Transverse colon (tissue), 4 donors: ENCODE measurements at regions not wholly inside any gene's neighbourhood (a gene's known extent, or its start where the extent isn't known, plus 50 kb on each side); places are given as distances from the start of the nearest gene placed in this dataset.

ENCODE experiments used
- DNase-seq: peaks from one replicate; pipeline ENCODE4 v3.0.0-alpha.2; 2019
- H3K27ac ChIP-seq, 4 donors: fragments of 200-600 bp; sonication (generic); 2 replicates each; pipeline ENCODE4 v1.5.1; 2016 to 2018; ENCODE audit warnings: inconsistent platforms in 4 of 4
- H3K27me3 ChIP-seq: fragments of 200-600 bp; sonication (generic); 2 replicates; pipeline ENCODE4 v1.5.1; 2017; ENCODE audit warnings: inconsistent platforms
- H3K36me3 ChIP-seq, 4 donors: fragments of 200-600 bp; sonication (generic); 2 replicates each; pipeline ENCODE4 v1.5.1; 2017 to 2019; ENCODE audit warnings: inconsistent platforms in 4 of 4
- H3K4me1 ChIP-seq, 4 donors: fragments of 200-600 bp; sonication (generic); 2 replicates each; pipeline ENCODE4 v1.5.1; 2017 to 2020; ENCODE audit warnings: inconsistent platforms in 4 of 4
- H3K4me3 ChIP-seq, 4 donors: fragments of 200-600 bp; sonication (generic); 1 replicate in 1 of 4; 2 replicates in 3 of 4; pipeline versions ENCODE4 v1.5.1 to v1.6.1; 2017 to 2019; ENCODE audit warnings: inconsistent platforms in 4 of 4
- H3K9me3 ChIP-seq, 2 donors: fragments of 200-600 bp; sonication (generic); 2 replicates each; pipeline ENCODE4 v1.5.1; 2017 to 2019; ENCODE audit warnings: inconsistent platforms in 2 of 2
- CTCF ChIP-seq, 5 experiments: fragments of 200-600 bp in 3 of 5; fragments of 450-650 bp in 2 of 5; sonication (generic) in 3 of 5; IDR thresholded peaks; 1 replicate in 2 of 5; 2 replicates in 3 of 5; pipeline ENCODE4 v1.5.1; 2016 to 2017; ENCODE audit warnings: antibody characterized with exemption in 5 of 5, inconsistent platforms in 3 of 5, mild to moderate bottlenecking in 2 of 5, moderate library complexity in 1 of 5
- EP300 ChIP-seq: sonication (generic); formaldehyde crosslinking; IDR thresholded peaks from one replicate; pipeline ENCODE4 v1.6.1; 2017; ENCODE audit warnings: antibody characterized with exemption, low read depth
- POLR2A ChIP-seq: fragments of 450-650 bp; IDR thresholded peaks from one replicate; pipeline ENCODE4 v1.6.1; 2016; ENCODE audit warnings: antibody characterized with exemption, mild to moderate bottlenecking, moderate library complexity
- POLR2AphosphoS5 ChIP-seq, 3 donors: sonication (generic); formaldehyde crosslinking; IDR thresholded peaks; one replicate each; pipeline ENCODE4 v1.6.1; 2016; ENCODE audit warnings: antibody characterized with exemption in 3 of 3
- WGBS, 2 donors: methylation state at CpG; one replicate each; pipeline ENCODE4 v1.1.5; 2018; ENCODE audit warnings: low coverage in 1 of 2; 5-methylcytosine and 5-hydroxymethylcytosine counted together
- in situ Hi-C, 4 donors: fragments of 200-750 bp; cut with MboI; loops; one replicate each; pipeline versions ENCODE4 v1.15.0 to v1.15.1; 2017; ENCODE audit warnings: low sequenced_read_pairs in 3 of 4, low pct_ligation_motif_present in 1 of 4, low pct_unique_long_range_greater_than_20kb in 1 of 4
- intact Hi-C: fragments of 100-400 bp; cut with DNase I; formaldehyde crosslinking; loops from one replicate; pipeline ENCODE4 v1.15.1; 2023; ENCODE audit warnings: low total_unique reads

DNA sequence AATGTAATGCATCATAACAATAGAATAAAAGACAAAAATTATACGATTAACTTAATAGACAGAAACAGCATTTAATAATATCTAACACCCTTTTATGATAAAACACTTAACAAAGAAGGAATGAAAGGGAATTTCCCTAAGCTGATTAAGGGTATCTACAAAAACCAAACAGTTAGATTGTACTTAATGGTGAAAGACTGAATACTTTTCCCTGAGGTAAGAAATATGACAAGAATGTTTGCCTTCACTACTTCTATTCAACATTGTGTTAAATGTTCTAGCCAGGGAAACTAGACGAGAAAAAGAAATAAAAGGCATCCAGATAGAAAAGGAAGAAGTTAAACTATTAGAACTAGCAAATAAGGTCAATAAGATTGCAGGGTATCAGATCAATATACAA, 276.9 kb downstream of the BAMBI start:
- in situ Hi-C loops, result no loop called here
- no peaks in the 10 kb centered on the region for H3K4me1 ChIP-seq
- no peaks in the 10 kb centered on the region for H3K27me3 ChIP-seq
- no peaks in the 10 kb centered on the region for H3K9me3 ChIP-seq
- no peaks in the 10 kb centered on the region for H3K36me3 ChIP-seq
- no peak overlapping the region for H3K4me3 ChIP-seq
- intact Hi-C loops, result no loop called here
- DNase-seq, result no peak
- WGBS, 2 donors, result 83 to 85% methylated on average over 2 of the region's 2 CpGs
- no peak for TF ChIP-seq POLR2A
- no peak for TF ChIP-seq EP300
- TF ChIP-seq POLR2AphosphoS5 (IDR thresholded peaks at IDR 0.05), result no peak
- no peak for TF ChIP-seq CTCF (IDR thresholded peaks at IDR 0.05)
- no peak overlapping the region for H3K27ac ChIP-seq

DNA sequence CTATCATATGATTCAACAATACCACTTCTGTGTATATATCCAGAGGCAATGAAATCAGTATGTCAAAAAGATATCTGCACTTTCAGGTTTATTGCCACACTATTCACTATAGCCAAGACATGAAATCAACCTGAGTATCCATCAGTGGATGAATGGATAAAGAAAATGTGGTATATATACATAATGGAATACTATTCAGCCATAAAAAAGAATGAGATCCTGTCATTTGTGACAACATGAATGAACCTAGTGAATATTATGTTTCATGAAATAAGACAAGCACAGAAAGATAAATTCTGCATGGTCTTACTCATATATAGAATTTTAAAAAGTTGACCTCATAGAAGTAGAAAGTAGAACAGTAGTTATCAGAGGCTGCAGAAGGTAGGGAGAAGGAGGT, 281.1 kb downstream of the BAMBI start:
- H3K4me1 ChIP-seq, result no peaks in the 10 kb centered on the region
- in situ Hi-C loops (no loop called here), intact Hi-C loops (no loop called here)
- H3K27me3 ChIP-seq, result no peaks in the 10 kb centered on the region
- DNase-seq, result no peak
- H3K4me3 ChIP-seq, result no peak overlapping the region
- TF ChIP-seq CTCF (IDR thresholded peaks at IDR 0.05), result no peak
- H3K36me3 ChIP-seq, result no peaks in the 10 kb centered on the region
- no peak overlapping the region for H3K27ac ChIP-seq
- H3K9me3 ChIP-seq, result no peaks in the 10 kb centered on the region

- in situ Hi-C loops, result no loop called here
- intact Hi-C loops, result no loop called here
- Histone ChIP-seq H3K4me3 (no peak overlapping the region), H3K27me3 (no peaks in the 10 kb centered on the region), H3K4me1 (no peaks in the 10 kb centered on the region), H3K36me3 (no peaks in the 10 kb centered on the region), H3K9me3 (no peaks in the 10 kb centered on the region), H3K27ac (no peak overlapping the region)
- no peak for DNase-seq
- WGBS, 2 donors, result 83 to 94% methylated on average over 6 to 7 of the region's 7 CpGs
- no peak for TF ChIP-seq CTCF (IDR thresholded peaks at IDR 0.05)
- no peak for TF ChIP-seq EP300
- no peak for TF ChIP-seq POLR2A
- no peak for TF ChIP-seq POLR2AphosphoS5 (IDR thresholded peaks at IDR 0.05)
Measured at GRCh38 chr10:28959850-28960501, 282.7 kb downstream of the BAMBI start.

GRCh38 chr10:28962768-28963167, 285.4 kb downstream of the BAMBI start:
- 78 to 84% methylated on average over 4 of the region's 4 CpGs for whole genome bisulfite sequencing, 2 donors
- Histone ChIP-seq H3K9me3 (no peaks in the 10 kb centered on the region), H3K36me3 (no peaks in the 10 kb centered on the region), H3K27ac (no peak overlapping the region), H3K4me3 (no peak overlapping the region), H3K4me1 (no peaks in the 10 kb centered on the region), H3K27me3 (no peaks in the 10 kb centered on the region)
- intact Hi-C loops (no loop called here), in situ Hi-C loops (no loop called here)
- TF ChIP-seq CTCF (IDR thresholded peaks at IDR 0.05) (no peak), POLR2AphosphoS5 (IDR thresholded peaks at IDR 0.05) (no peak), EP300 (no peak), POLR2A (no peak)
- no peak for DNase-seq
